K562 (cell line): ENCODE measurements at regions not wholly inside any gene's neighbourhood (a gene's known extent, or its start where the extent isn't known, plus 50 kb on each side); places are given as distances from the start of the nearest gene placed in this dataset.

Experiments used
- CREB1 ChIP-seq, 2 experiments: sonication (generic) in 1 of 2; formaldehyde crosslinking in 1 of 2; IDR thresholded peaks; 2 replicates each; pipeline versions ENCODE4 v1.6.1 to v1.8.0; 2012 to 2022; ENCODE audit warnings: inconsistent platforms in 1 of 2, mild to moderate bottlenecking in 1 of 2, missing genetic modification reagents in 1 of 2, moderate library complexity in 1 of 2
- CTCF ChIP-seq, 3 experiments: IDR thresholded peaks in 2 of 3; conservative IDR thresholded peaks in 1 of 3; 2 replicates each; pipeline ENCODE4 v1.5.1; 2011 to 2012; ENCODE audit warnings: low read length in 3 of 3, mild to moderate bottlenecking in 3 of 3, control low read depth in 2 of 3, improper control_type of control experiment in 1 of 3, inconsistent platforms in 1 of 3, low read depth in 1 of 3, mixed read lengths in 1 of 3, moderate library complexity in 1 of 3; ENCODE audit not compliant: insufficient read depth in 2 of 3
- E2F1 ChIP-seq: sonication (generic); formaldehyde crosslinking; IDR thresholded peaks from 2 replicates; pipeline ENCODE4 v1.8.1; 2023; ENCODE audit warnings: mild to moderate bottlenecking, missing genetic modification reagents, moderate library complexity
- EZH2 ChIP-seq: IDR thresholded peaks from 2 replicates; pipeline ENCODE4 v1.6.1; 2012; ENCODE audit warnings: low read depth, mild to moderate bottlenecking, inconsistent platforms, low read length, borderline replicate concordance
- POLR2A ChIP-seq: fragments of 450-650 bp; conservative IDR thresholded peaks from 2 replicates; pipeline ENCODE4 v1.6.1; 2016
- SIX5 ChIP-seq, 2 experiments: IDR thresholded peaks; 2 replicates each; pipeline ENCODE4 v1.6.1; 2011; ENCODE audit warnings: low read length in 2 of 2, borderline replicate concordance in 1 of 2, low read depth in 1 of 2, mild to moderate bottlenecking in 1 of 2, moderate library complexity in 1 of 2; ENCODE audit not compliant: insufficient read depth in 1 of 2
- ZBTB49 ChIP-seq: sonication (generic); formaldehyde crosslinking; IDR thresholded peaks from 2 replicates; pipeline ENCODE4 v1.8.0; 2022; ENCODE audit warnings: missing genetic modification reagents, mild to moderate bottlenecking, borderline replicate concordance
- ZFP30 ChIP-seq: fragments of 250-450 bp; sonication (Bioruptor Pico); IDR thresholded peaks from 2 replicates; pipeline ENCODE4 v1.8.0; 2022; ENCODE audit warnings: moderate library complexity, mild to moderate bottlenecking, inconsistent platforms, borderline replicate concordance
- ZNF274 ChIP-seq: IDR thresholded peaks from 2 replicates; pipeline ENCODE4 v1.6.1; 2011; ENCODE audit warnings: low read depth, mild to moderate bottlenecking, low read length, moderate library complexity, borderline replicate concordance
- ZNF766 ChIP-seq: fragments of 200-800 bp; sonication (Bioruptor generic); conservative IDR thresholded peaks from 2 replicates; pipeline ENCODE4 v1.6.1; 2016; ENCODE audit warnings: missing genetic modification characterization, missing compliant biosample characterization
- TF ChIP-seq, protein P1 (sequence below): fragments of 450-650 bp; formaldehyde crosslinking; IDR thresholded peaks from 2 replicates; pipeline ENCODE4 v1.4.0; 2022; ENCODE audit warnings: missing genetic modification characterization
- TF ChIP-seq, protein P2 (sequence below): fragments of 250-450 bp; sonication (Bioruptor Pico); IDR thresholded peaks from 2 replicates; pipeline ENCODE4 v1.5.0; 2020; ENCODE audit warnings: mild to moderate bottlenecking

GRCh38 chr9:68644831-68645230 lies 60.2 kb upstream of the PIP5K1B start:
- TF ChIP-seq EZH2 (no peak), CTCF (IDR thresholded peaks at IDR 0.05 in 2 of 3, conservative IDR thresholded peaks at IDR 0.05 in 1 of 3; ENCODE audit: insufficient read depth in 2 of 3, low read depth in 1 of 3, low read length in 3 of 3) (no peak), ZFP30 (CRISPR knock-in tag) (no peak), ZNF274 (no peak), ZNF766 (CRISPR knock-in tag) (no peak), E2F1 (no peak), POLR2A (no peak), SIX5 (IDR thresholded peaks at IDR 0.05; ENCODE audit: borderline replicate concordance in 1 of 2, insufficient read depth in 1 of 2, low read depth in 1 of 2, low read length in 2 of 2) (no peak), CREB1 (IDR thresholded peaks at IDR 0.05) (no peak), CREB1 (CRISPR knock-in tag; IDR thresholded peaks at IDR 0.05) (no peak), ZBTB49 (CRISPR knock-in tag) (no peak)
- TF ChIP-seq, protein P1, sequence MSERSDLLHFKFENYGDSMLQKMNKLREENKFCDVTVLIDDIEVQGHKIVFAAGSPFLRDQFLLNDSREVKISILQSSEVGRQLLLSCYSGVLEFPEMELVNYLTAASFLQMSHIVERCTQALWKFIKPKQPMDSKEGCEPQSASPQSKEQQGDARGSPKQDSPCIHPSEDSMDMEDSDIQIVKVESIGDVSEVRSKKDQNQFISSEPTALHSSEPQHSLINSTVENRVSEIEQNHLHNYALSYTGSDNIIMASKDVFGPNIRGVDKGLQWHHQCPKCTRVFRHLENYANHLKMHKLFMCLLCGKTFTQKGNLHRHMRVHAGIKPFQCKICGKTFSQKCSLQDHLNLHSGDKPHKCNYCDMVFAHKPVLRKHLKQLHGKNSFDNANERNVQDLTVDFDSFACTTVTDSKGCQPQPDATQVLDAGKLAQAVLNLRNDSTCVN (CRISPR knock-in tag): no peak
- TF ChIP-seq, protein P2, sequence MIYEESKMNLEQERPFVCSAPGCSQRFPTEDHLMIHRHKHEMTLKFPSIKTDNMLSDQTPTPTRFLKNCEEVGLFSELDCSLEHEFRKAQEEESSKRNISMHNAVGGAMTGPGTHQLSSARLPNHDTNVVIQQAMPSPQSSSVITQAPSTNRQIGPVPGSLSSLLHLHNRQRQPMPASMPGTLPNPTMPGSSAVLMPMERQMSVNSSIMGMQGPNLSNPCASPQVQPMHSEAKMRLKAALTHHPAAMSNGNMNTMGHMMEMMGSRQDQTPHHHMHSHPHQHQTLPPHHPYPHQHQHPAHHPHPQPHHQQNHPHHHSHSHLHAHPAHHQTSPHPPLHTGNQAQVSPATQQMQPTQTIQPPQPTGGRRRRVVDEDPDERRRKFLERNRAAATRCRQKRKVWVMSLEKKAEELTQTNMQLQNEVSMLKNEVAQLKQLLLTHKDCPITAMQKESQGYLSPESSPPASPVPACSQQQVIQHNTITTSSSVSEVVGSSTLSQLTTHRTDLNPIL (CRISPR knock-in tag): no peak
